HepG2 (cell line): ENCODE measurements at regions not wholly inside any gene's neighbourhood (a gene's known extent, or its start where the extent isn't known, plus 50 kb on each side); places are given as distances from the start of the nearest gene placed in this dataset.

Source experiments
- AKAP8 ChIP-seq: sonication (generic); formaldehyde crosslinking; IDR thresholded peaks from 2 replicates; pipeline ENCODE4 v1.5.1; 2020; ENCODE audit warnings: mild to moderate bottlenecking, missing genetic modification reagents
- ASH2L ChIP-seq: fragments of 300-600, 200-600 bp; sonication (generic); IDR thresholded peaks from 2 replicates; pipeline ENCODE4 v1.7.0; 2017; ENCODE audit warnings: low read depth, mild to moderate bottlenecking, moderate library complexity, mixed read lengths, low read length; ENCODE audit not compliant: insufficient read length
- BHLHE40 ChIP-seq: IDR thresholded peaks from 2 replicates; pipeline ENCODE4 v1.6.1; 2011; ENCODE audit warnings: low read length, improper control_type of control experiment
- CBFB ChIP-seq: sonication (generic); formaldehyde crosslinking; IDR thresholded peaks from 2 replicates; pipeline ENCODE4 v1.4.0; 2020; ENCODE audit warnings: missing genetic modification reagents
- FOXJ3 ChIP-seq: sonication (generic); formaldehyde crosslinking; IDR thresholded peaks from 2 replicates; pipeline ENCODE4 v1.4.0; 2020; ENCODE audit warnings: missing genetic modification reagents, mild to moderate bottlenecking, borderline replicate concordance
- FOXM1 ChIP-seq: sonication (generic); formaldehyde crosslinking; IDR thresholded peaks from 2 replicates; pipeline ENCODE4 v1.5.0; 2020; ENCODE audit warnings: missing genetic modification reagents
- HDAC2 ChIP-seq: sonication (generic); formaldehyde crosslinking; IDR thresholded peaks from 2 replicates; pipeline ENCODE4 v1.4.0; 2020; ENCODE audit warnings: missing genetic modification reagents
- IKZF4 ChIP-seq: sonication (generic); formaldehyde crosslinking; IDR thresholded peaks from 2 replicates; pipeline ENCODE4 v1.5.1; 2020; ENCODE audit warnings: borderline replicate concordance, mild to moderate bottlenecking, low read depth, missing genetic modification reagents; ENCODE audit errors: not compliant biosample characterization
- ISX ChIP-seq: sonication (generic); formaldehyde crosslinking; conservative IDR thresholded peaks from 2 replicates; pipeline ENCODE4 v1.5.0; 2020; ENCODE audit warnings: missing genetic modification reagents
- KDM2A ChIP-seq: sonication (generic); formaldehyde crosslinking; IDR thresholded peaks from 2 replicates; pipeline ENCODE4 v1.4.0; 2020; ENCODE audit warnings: low read depth, missing genetic modification reagents, borderline replicate concordance
- KDM6A ChIP-seq: IDR thresholded peaks from 2 replicates; pipeline ENCODE4 v1.6.1; 2016; ENCODE audit warnings: low read depth
- NR2F6 ChIP-seq, 2 experiments: IDR thresholded peaks; 2 replicates each; pipeline ENCODE4 v1.6.1; 2016; ENCODE audit warnings: antibody characterized with exemption in 1 of 2, mild to moderate bottlenecking in 1 of 2
- SALL2 ChIP-seq: sonication (generic); formaldehyde crosslinking; IDR thresholded peaks from 2 replicates; pipeline ENCODE4 v1.8.1; 2023; ENCODE audit warnings: mild to moderate bottlenecking, missing genetic modification reagents, inconsistent platforms
- SMAD1 ChIP-seq: sonication (generic); formaldehyde crosslinking; IDR thresholded peaks from 2 replicates; pipeline ENCODE4 v1.4.0; 2020; ENCODE audit warnings: missing genetic modification reagents, low read depth, mild to moderate bottlenecking, borderline replicate concordance
- SNAPC2 ChIP-seq: sonication (generic); formaldehyde crosslinking; IDR thresholded peaks from 2 replicates; pipeline ENCODE4 v1.8.1; 2022; ENCODE audit warnings: mild to moderate bottlenecking, missing genetic modification reagents
- TCF7L2 ChIP-seq: IDR thresholded peaks from 2 replicates; pipeline ENCODE4 v1.6.1; 2011; ENCODE audit warnings: mild to moderate bottlenecking, low read depth, low read length, moderate library complexity
- ZFY ChIP-seq: sonication (generic); formaldehyde crosslinking; IDR thresholded peaks from 2 replicates; pipeline ENCODE4 v1.4.0; 2020; ENCODE audit warnings: missing genetic modification reagents
- ZKSCAN5 ChIP-seq: sonication (generic); formaldehyde crosslinking; IDR thresholded peaks from 2 replicates; pipeline ENCODE4 v1.5.1; 2020; ENCODE audit warnings: mild to moderate bottlenecking, missing genetic modification reagents
- ZNF124 ChIP-seq: sonication (generic); formaldehyde crosslinking; IDR thresholded peaks from 2 replicates; pipeline ENCODE4 v1.4.0; 2020; ENCODE audit warnings: missing genetic modification reagents
- ZNF317 ChIP-seq: sonication (generic); formaldehyde crosslinking; IDR thresholded peaks from 2 replicates; pipeline ENCODE4 v1.5.0; 2020; ENCODE audit warnings: mild to moderate bottlenecking, missing genetic modification reagents
- ZNF530 ChIP-seq: sonication (generic); formaldehyde crosslinking; IDR thresholded peaks from 2 replicates; pipeline ENCODE4 v1.5.0; 2020; ENCODE audit warnings: low read depth, mild to moderate bottlenecking, missing genetic modification reagents
- ZNF776 ChIP-seq: sonication (generic); formaldehyde crosslinking; IDR thresholded peaks from 2 replicates; pipeline ENCODE4 v1.4.0; 2020; ENCODE audit warnings: mild to moderate bottlenecking, missing genetic modification reagents
- ZNF850 ChIP-seq: sonication (generic); formaldehyde crosslinking; conservative IDR thresholded peaks from 2 replicates; pipeline ENCODE4 v1.9.0; 2021; ENCODE audit warnings: mild to moderate bottlenecking, missing genetic modification reagents
- ZSCAN30 ChIP-seq: sonication (generic); formaldehyde crosslinking; IDR thresholded peaks from 2 replicates; pipeline ENCODE4 v1.5.0; 2020; ENCODE audit warnings: mild to moderate bottlenecking, missing genetic modification reagents
- TF ChIP-seq, protein P1 (sequence below): sonication (generic); formaldehyde crosslinking; IDR thresholded peaks from 2 replicates; pipeline ENCODE4 v1.8.0; 2023; ENCODE audit warnings: mild to moderate bottlenecking, missing genetic modification reagents
- TF ChIP-seq, protein P2 (sequence below): sonication (generic); formaldehyde crosslinking; IDR thresholded peaks from 2 replicates; pipeline ENCODE4 v1.8.1; 2023; ENCODE audit warnings: mild to moderate bottlenecking, missing genetic modification reagents, borderline replicate concordance
- TF ChIP-seq, protein P3 (sequence below): IDR thresholded peaks from 2 replicates; pipeline ENCODE4 v1.4.0; 2020; ENCODE audit warnings: mild to moderate bottlenecking, missing genetic modification reagents
- TF ChIP-seq, protein P4 (sequence below): sonication (generic); formaldehyde crosslinking; IDR thresholded peaks from 2 replicates; pipeline ENCODE4 v1.5.0; 2020; ENCODE audit warnings: missing genetic modification reagents, mild to moderate bottlenecking, borderline replicate concordance

DNA sequence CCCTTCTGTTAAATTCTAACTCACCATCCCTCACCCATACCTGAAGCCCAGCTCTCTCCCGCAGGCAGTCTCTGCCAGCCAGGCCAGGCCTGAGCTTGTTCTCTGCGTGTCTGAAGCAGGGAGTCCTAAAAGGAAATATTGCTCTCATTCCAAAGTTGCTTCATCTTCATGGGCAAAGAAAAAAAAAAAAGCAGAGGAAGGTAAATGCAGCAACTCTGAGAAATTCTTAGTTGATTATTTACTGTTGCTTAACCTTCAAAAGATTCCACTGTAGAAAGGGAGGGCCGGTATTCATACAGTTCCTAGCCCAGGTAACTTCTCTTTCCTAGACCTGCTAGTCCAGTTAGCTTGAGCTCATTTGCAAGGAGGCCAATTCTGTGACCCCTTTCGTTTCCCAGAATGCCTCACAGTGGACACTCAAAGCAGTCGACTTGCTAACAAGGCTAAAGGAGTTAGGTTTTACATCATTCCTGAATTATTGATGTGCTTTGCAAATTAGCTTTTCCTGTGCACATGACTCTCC lies 193.5 kb upstream of the EEA1 start (continued):
- peak; percentile 49; the same call in 1 of the 2 replicates for TF ChIP-seq HDAC2 (CRISPR knock-in tag)
- 0 out of 2 replicates have a peak, but pooled peaks have one; percentile 42 for TF ChIP-seq KDM2A (CRISPR knock-in tag)
- TF ChIP-seq, protein P1, sequence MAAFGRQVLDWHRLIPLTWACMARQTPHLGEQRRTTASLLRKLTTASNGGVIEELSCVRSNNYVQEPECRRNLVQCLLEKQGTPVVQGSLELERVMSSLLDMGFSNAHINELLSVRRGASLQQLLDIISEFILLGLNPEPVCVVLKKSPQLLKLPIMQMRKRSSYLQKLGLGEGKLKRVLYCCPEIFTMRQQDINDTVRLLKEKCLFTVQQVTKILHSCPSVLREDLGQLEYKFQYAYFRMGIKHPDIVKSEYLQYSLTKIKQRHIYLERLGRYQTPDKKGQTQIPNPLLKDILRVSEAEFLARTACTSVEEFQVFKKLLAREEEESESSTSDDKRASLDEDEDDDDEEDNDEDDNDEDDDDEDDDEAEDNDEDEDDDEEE (CRISPR knock-in tag), result no peak
- no peak for TF ChIP-seq FOXM1 (CRISPR knock-in tag)
- TF ChIP-seq AKAP8 (CRISPR knock-in tag), result no peak
- TF ChIP-seq ZNF530 (CRISPR knock-in tag), result no peak
- no peak for TF ChIP-seq ISX (CRISPR knock-in tag)
- TF ChIP-seq, protein P2, sequence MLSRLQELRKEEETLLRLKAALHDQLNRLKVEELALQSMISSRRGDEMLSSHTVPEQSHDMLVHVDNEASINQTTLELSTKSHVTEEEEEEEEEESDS, result no peak
- TF ChIP-seq ZNF776 (CRISPR knock-in tag), result no peak
- no peak for TF ChIP-seq ZNF317 (CRISPR knock-in tag)
- no peak for TF ChIP-seq ASH2L
- TF ChIP-seq TCF7L2, result no peak
- no peak for TF ChIP-seq SMAD1 (CRISPR knock-in tag)
- TF ChIP-seq SNAPC2 (CRISPR knock-in tag), result no peak
- TF ChIP-seq ZFY (CRISPR knock-in tag), result peak; percentile 41; the same call in 1 of the 2 replicates
- TF ChIP-seq SALL2, result no peak
- no peak for TF ChIP-seq BHLHE40
- TF ChIP-seq ZNF850 (CRISPR knock-in tag), result no peak
- TF ChIP-seq, protein P3, sequence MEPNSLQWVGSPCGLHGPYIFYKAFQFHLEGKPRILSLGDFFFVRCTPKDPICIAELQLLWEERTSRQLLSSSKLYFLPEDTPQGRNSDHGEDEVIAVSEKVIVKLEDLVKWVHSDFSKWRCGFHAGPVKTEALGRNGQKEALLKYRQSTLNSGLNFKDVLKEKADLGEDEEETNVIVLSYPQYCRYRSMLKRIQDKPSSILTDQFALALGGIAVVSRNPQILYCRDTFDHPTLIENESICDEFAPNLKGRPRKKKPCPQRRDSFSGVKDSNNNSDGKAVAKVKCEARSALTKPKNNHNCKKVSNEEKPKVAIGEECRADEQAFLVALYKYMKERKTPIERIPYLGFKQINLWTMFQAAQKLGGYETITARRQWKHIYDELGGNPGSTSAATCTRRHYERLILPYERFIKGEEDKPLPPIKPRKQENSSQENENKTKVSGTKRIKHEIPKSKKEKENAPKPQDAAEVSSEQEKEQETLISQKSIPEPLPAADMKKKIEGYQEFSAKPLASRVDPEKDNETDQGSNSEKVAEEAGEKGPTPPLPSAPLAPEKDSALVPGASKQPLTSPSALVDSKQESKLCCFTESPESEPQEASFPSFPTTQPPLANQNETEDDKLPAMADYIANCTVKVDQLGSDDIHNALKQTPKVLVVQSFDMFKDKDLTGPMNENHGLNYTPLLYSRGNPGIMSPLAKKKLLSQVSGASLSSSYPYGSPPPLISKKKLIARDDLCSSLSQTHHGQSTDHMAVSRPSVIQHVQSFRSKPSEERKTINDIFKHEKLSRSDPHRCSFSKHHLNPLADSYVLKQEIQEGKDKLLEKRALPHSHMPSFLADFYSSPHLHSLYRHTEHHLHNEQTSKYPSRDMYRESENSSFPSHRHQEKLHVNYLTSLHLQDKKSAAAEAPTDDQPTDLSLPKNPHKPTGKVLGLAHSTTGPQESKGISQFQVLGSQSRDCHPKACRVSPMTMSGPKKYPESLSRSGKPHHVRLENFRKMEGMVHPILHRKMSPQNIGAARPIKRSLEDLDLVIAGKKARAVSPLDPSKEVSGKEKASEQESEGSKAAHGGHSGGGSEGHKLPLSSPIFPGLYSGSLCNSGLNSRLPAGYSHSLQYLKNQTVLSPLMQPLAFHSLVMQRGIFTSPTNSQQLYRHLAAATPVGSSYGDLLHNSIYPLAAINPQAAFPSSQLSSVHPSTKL (CRISPR knock-in tag), result peak; percentile 90
- TF ChIP-seq IKZF4 (CRISPR knock-in tag), result no peak
- no peak for TF ChIP-seq ZKSCAN5 (CRISPR knock-in tag)
- TF ChIP-seq KDM6A (CRISPR knock-in tag), result 0 out of 2 replicates have a peak, but pooled peaks have one; percentile 50
- TF ChIP-seq, protein P4, sequence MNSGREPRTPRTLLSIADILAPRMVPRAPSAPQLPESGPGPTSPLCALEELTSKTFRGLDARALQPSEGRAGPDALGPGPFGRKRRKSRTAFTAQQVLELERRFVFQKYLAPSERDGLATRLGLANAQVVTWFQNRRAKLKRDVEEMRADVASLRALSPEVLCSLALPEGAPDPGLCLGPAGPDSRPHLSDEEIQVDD (CRISPR knock-in tag), result no peak
- TF ChIP-seq FOXJ3, result no peak
- no peak for TF ChIP-seq NR2F6 (IDR thresholded peaks at IDR 0.05)
- TF ChIP-seq NR2F6 (CRISPR knock-in tag; IDR thresholded peaks at IDR 0.05), result no peak; the same call in 1 of the 2 replicates
- no peak for TF ChIP-seq ZSCAN30 (CRISPR knock-in tag)
- TF ChIP-seq CBFB (CRISPR knock-in tag), result no peak
- 0 out of 2 replicates have a peak, but pooled peaks have one; percentile 56 for TF ChIP-seq ZNF124
